Small intestine (tissue), 7 donors: ENCODE measurements at regions not wholly inside any gene's neighbourhood (a gene's known extent, or its start where the extent isn't known, plus 50 kb on each side); places are given as distances from the start of the nearest gene placed in this dataset.
A peak's percentile ranks its signal among the peaks of the same experiment; 100 is the strongest.
"Not testable (repeated sequence)": the region's sequence is repeated elsewhere in the genome, so short reads cannot be mapped to it uniquely, and the experiment has no call there.

Experiments used
- DNase-seq, 2 donors: peaks; one replicate each; pipeline versions ENCODE4 v3.0.0 to v3.0.0-alpha.2; 2013
- FAIRE-seq: peaks from 2 replicates; lab custom pipeline; 2012; peaks lifted over from hg19 to GRCh38; lab: Jason Lieb, UNC
- H3K27ac ChIP-seq, 3 donors: one replicate each; pipeline ENCODE4 v1.5.1; 2013; ENCODE audit warnings: low read length in 2 of 3, mild to moderate bottlenecking in 2 of 3, control low read depth in 1 of 3, inconsistent platforms in 1 of 3, low read depth in 1 of 3, moderate library complexity in 1 of 3
- H3K27me3 ChIP-seq, 3 donors: one replicate each; pipeline ENCODE4 v1.6.1; 2013; ENCODE audit warnings: low read length in 3 of 3, inconsistent platforms in 1 of 3; ENCODE audit not compliant: control insufficient read depth in 3 of 3, insufficient read depth in 3 of 3
- H3K36me3 ChIP-seq, 3 donors: one replicate each; pipeline ENCODE4 v1.6.1; 2013; ENCODE audit warnings: low read length in 3 of 3, inconsistent platforms in 1 of 3, low read depth in 1 of 3, mild to moderate bottlenecking in 1 of 3, moderate library complexity in 1 of 3; ENCODE audit not compliant: control insufficient read depth in 3 of 3, insufficient read depth in 2 of 3
- H3K4me1 ChIP-seq, 3 donors: one replicate each; pipeline ENCODE4 v1.6.1; 2013; ENCODE audit warnings: low read length in 2 of 3, inconsistent platforms in 1 of 3, low read depth in 1 of 3, mild to moderate bottlenecking in 1 of 3, moderate library complexity in 1 of 3; ENCODE audit not compliant: control insufficient read depth in 3 of 3, insufficient read depth in 2 of 3
- H3K4me3 ChIP-seq, 3 donors: one replicate each; pipeline ENCODE4 v1.5.1; 2013; ENCODE audit warnings: low read length in 3 of 3, control low read depth in 1 of 3, inconsistent platforms in 1 of 3, low read depth in 1 of 3, mild to moderate bottlenecking in 1 of 3, moderate library complexity in 1 of 3
- H3K9me3 ChIP-seq, 2 donors: one replicate each; pipeline ENCODE4 v1.6.1; 2013; ENCODE audit warnings: low read depth in 1 of 2, low read length in 1 of 2; ENCODE audit not compliant: control insufficient read depth in 2 of 2, insufficient read depth in 1 of 2
- WGBS, 3 donors: extraction: QIAGEN DNeasy Blood & Tissue Kit; methylation state at CpG; one replicate each; pipeline ENCODE4 v1.1.7; 2013; 5-methylcytosine and 5-hydroxymethylcytosine counted together
- donor health status: healthy with polysubstance abuse.
- donor health status: control.
- donor health status: control.
- donor health status: Bipolar disorder and iron deficiency.
- donor health status: healthy.

DNA sequence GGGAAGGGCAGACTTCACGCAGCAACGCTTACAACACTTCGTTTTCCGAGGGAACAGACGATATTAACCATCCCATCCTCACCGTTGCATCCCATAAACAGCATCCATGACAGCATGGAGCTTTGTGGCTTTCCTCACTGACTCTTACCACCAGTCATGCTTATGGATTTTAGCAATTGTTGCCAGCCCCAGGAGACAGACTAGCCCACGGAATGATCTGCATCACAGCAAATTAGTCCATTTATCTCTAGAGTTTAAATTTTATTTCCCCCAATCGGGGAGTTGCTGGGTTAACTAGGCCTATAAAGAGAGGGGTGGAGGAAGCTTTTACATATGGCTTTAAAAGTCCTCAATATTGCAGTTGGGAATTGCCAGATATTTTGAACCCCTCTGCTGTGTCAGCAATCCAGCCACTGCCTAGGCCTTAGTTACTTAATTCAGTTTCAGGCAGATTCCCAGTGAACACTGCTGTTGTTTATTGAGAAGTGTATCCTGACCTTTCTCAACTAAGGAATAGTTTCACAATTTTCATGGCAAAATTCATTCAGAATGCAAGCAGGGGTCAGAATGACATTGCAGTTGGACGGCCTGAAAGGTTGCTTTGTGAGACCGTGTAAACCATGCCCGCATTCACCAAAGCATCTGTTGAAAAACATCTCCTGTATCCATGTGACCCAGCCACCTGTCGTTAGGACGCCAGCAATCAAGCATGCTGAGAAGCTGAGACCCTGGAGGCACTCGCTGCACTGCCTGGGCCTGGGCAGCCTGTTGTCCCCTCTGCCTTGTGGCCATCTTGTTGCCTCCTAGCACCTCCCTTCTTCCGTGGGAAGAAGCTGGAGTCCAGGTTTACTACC lies 397.4 kb upstream of the TPM1 start:
- Histone ChIP-seq H3K4me1 (no peaks in the 10 kb centered on the region), H3K36me3 (peaks cover 0 to 31% (median 0%) of the 10 kb centered on the region in 3 donors), H3K27me3 (no peaks in the 10 kb centered on the region), H3K4me3 (no peak overlapping the region), H3K27ac (no peak overlapping the region), H3K9me3 (no peaks in the 10 kb centered on the region)
- 85 to 86% (median 85%) methylated on average over 15 of the region's 15 CpGs for WGBS, 3 donors
- DNase-seq (no peak), FAIRE-seq (no peak)

DNA sequence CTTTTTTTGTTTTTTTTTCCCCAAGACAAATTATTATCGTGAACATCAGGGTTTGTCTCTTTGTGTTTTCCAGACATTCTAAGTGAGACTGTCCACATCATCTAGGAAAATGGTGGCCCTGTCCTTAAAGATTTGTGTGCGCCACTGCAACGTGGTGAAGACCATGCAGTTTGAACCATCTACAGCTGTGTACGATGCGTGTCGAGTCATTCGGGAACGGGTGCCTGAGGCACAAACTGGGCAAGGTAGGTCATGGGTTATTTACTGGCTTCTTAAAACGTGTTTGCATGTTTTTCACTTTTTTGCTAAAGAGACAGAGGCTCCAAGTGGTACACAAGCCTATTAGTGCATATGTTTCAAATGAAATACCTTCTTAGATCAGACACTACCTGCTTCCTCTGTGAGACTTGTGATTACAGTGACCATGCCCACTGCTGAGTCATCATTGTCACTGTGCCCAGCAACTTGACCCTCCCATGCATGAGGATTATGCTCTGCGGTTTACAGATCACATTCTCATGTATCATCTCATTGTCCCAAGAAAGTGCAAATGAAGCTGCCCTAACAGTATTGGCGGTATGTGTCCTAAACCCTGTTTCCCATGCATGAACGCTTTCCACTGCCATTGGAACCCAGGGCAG lies 395.2 kb upstream of the TPM1 start:
- Histone ChIP-seq H3K4me1 (no peaks in the 10 kb centered on the region), H3K4me3 (no peak overlapping the region), H3K27me3 (no peaks in the 10 kb centered on the region), H3K36me3 (peaks cover 0 to 28% (median 5%) of the 10 kb centered on the region in 3 donors), H3K27ac (no peak overlapping the region), H3K9me3 (no peaks in the 10 kb centered on the region)
- whole genome bisulfite sequencing, 3 donors, result 82 to 86% (median 85%) methylated on average over 12 of the region's 12 CpGs
- DNase-seq (peak; percentile 37 to 81), FAIRE-seq (no peak)

DNA sequence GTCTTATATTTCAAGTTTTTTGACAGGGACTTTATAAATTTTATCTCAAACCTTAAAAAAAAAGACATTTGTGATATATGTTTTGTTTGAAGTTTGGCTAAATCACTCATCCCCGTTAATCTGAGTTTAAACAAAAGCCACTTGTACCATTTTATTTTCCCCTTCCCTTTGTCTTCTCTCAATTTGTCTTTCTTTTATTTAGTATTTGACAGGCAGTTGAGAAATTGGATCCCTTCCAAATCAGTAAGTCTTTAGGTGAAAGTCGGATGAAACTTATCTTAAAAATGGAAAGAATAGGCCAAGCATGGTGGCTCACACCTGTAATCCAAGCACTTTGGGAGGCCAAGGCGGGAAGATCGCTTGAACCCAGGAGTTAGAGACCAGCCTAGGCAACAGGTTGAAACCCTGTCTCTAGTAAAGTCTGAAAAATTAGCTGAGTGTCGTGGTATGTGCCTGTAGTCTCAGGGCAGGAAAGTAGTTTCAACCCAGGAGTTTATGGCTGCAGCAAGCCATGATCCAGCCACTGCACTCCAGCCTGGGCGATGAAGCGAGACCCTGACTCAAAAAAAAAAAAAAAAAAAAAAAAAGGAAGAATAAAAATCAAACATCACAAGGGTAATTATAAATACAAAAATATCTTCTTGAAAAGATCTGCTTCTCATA lies 394.6 kb upstream of the TPM1 start:
- 85 to 88% (median 85%) methylated on average over 7 of the region's 7 CpGs for WGBS, 3 donors
- Histone ChIP-seq H3K4me1 (no peaks in the 10 kb centered on the region), H3K36me3 (peaks cover 0 to 30% (median 5%) of the 10 kb centered on the region in 3 donors), H3K4me3 (no peak overlapping the region), H3K9me3 (no peaks in the 10 kb centered on the region), H3K27ac (no peak overlapping the region), H3K27me3 (no peaks in the 10 kb centered on the region)
- FAIRE-seq, result no peak
- DNase-seq, result no peak

- 68 to 84% (median 79%) methylated on average over 6 of the region's 6 CpGs for WGBS, 3 donors
- H3K4me1 ChIP-seq, result no peaks in the 10 kb centered on the region
- no peaks in the 10 kb centered on the region for H3K9me3 ChIP-seq
- peaks cover 2 to 35% (median 5%) of the 10 kb centered on the region in 3 donors for H3K36me3 ChIP-seq
- H3K27me3 ChIP-seq, result no peaks in the 10 kb centered on the region
- no peak overlapping the region for H3K4me3 ChIP-seq
- DNase-seq (peak; percentile 45 to 52), FAIRE-seq (no peak)
- H3K27ac ChIP-seq, result no peak overlapping the region
Measured at GRCh38 chr15:62648954-62649353, 393.6 kb upstream of the TPM1 start.

GRCh38 chr15:62649793-62650420 lies 392.6 kb upstream of the TPM1 start:
- Histone ChIP-seq H3K4me3 (no peak overlapping the region), H3K4me1 (no peaks in the 10 kb centered on the region), H3K27me3 (no peaks in the 10 kb centered on the region), H3K27ac (no peak overlapping the region), H3K9me3 (no peaks in the 10 kb centered on the region), H3K36me3 (peaks cover 2 to 40% (median 5%) of the 10 kb centered on the region in 3 donors)
- FAIRE-seq (no peak), DNase-seq (no peak)
- 87 to 93% (median 88%) methylated on average over 12 of the region's 12 CpGs for WGBS, 3 donors

- FAIRE-seq, result no peak
- no peaks in the 10 kb centered on the region for H3K9me3 ChIP-seq
- H3K4me1 ChIP-seq, result no peaks in the 10 kb centered on the region
- WGBS, 3 donors, result 90 to 99% (median 91%) methylated on average over 3 of the region's 3 CpGs
- H3K4me3 ChIP-seq, result no peak overlapping the region
- no peaks in the 10 kb centered on the region for H3K27me3 ChIP-seq
- peaks cover 4 to 43% (median 8%) of the 10 kb centered on the region in 3 donors for H3K36me3 ChIP-seq
- no peak overlapping the region for H3K27ac ChIP-seq
- no peak for DNase-seq
Measured at GRCh38 chr15:62653122-62653521, 389.4 kb upstream of the TPM1 start.

GRCh38 chr15:62656071-62656470 lies 386.5 kb upstream of the TPM1 start:
- Histone ChIP-seq H3K27ac (no peak overlapping the region), H3K4me1 (no peaks in the 10 kb centered on the region), H3K27me3 (no peaks in the 10 kb centered on the region), H3K4me3 (no peak overlapping the region), H3K9me3 (no peaks in the 10 kb centered on the region), H3K36me3 (peaks cover 4 to 34% (median 10%) of the 10 kb centered on the region in 3 donors)
- WGBS, 3 donors, result 94 to 97% (median 95%) methylated on average over 10 of the region's 10 CpGs
- DNase-seq, result no peak
- no peak for FAIRE-seq

GRCh38 chr15:62657501-62657900 lies 385.0 kb upstream of the TPM1 start:
- WGBS, 3 donors, result 85 to 92% (median 91%) methylated on average over 7 of the region's 7 CpGs

More at GRCh38 chr15:62657501-62657900, 385.0 kb upstream of the TPM1 start:
- not testable (repeated sequence) for H3K4me3 ChIP-seq, H3K9me3 ChIP-seq, H3K4me1 ChIP-seq, DNase-seq, H3K27ac ChIP-seq, H3K27me3 ChIP-seq, FAIRE-seq
- H3K36me3 ChIP-seq, result peaks cover 4 to 34% (median 5%) of the 10 kb centered on the region in 3 donors
